ENCODE measurements at regions not wholly inside any gene's neighbourhood (a gene's known extent, or its start where the extent isn't known, plus 50 kb on each side); places are given as distances from the start of the nearest gene placed in this dataset.

- no peak overlapping the region for H3K4me3 ChIP-seq (ENCODE audit: low read depth, low read length)
- no peak for TF ChIP-seq CTCF (IDR thresholded peaks at IDR 0.05; ENCODE audit: insufficient read depth, low read depth, low read length)
- DNase-seq (ENCODE audit: low read depth), result no peak
Measured at GRCh38 chr2:198236338-198236737, 431.9 kb downstream of the PLCL1 start.

- DNase-seq (ENCODE audit: low read depth), result no peak
- TF ChIP-seq CTCF (IDR thresholded peaks at IDR 0.05; ENCODE audit: insufficient read depth, low read depth, low read length), result no peak
- H3K4me3 ChIP-seq (ENCODE audit: low read depth, low read length), result no peak overlapping the region
Measured at GRCh38 chr2:198232281-198232680, 427.9 kb downstream of the PLCL1 start.

GRCh38 chr2:198231562-198231961 is 427.2 kb downstream of the PLCL1 start:
- no peak for TF ChIP-seq CTCF (IDR thresholded peaks at IDR 0.05; ENCODE audit: insufficient read depth, low read depth, low read length)
- no peak for DNase-seq (ENCODE audit: low read depth)
- no peak overlapping the region for H3K4me3 ChIP-seq (ENCODE audit: low read depth, low read length)

DNA sequence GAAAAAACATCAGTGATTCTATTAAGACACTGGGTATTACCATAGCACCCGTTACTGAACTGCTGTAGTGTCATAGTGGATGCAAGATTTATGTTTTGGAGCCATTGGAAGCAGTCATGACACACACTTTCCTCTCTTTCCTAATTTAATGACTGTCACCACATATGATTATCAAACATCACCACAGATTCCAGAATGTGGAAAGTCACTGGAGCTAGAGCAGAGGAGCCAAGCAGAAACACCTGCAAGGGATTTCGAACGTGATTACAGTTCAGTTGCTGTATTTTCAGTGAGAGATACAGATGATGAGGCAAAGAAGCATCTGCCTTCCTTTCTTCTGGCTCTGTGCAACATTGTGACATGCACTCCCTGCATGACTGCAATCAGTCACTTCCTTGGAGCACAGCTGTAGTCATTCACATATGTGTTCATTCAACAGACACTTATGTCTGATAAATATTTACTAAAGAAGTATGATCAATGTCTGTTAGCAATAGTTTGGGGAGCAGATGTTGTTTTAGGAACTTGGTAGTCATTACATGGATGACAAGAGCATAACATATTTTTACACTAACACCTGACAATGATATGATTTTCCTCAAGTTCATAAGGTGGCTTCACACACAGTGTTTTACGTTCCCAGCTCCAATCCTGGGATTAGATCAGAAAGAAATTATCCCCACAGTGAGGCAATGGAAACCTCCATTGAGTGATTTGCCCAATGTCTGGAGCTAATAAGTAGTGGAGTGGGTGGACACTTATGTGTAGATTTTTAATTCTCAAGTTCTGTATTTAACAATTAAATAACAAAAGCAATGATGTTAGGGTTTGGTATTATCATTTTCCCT is 416.6 kb downstream of the PLCL1 start:
- DNase-seq (ENCODE audit: low read depth), result no peak
- TF ChIP-seq CTCF (IDR thresholded peaks at IDR 0.05; ENCODE audit: insufficient read depth, low read depth, low read length), result no peak

DNA sequence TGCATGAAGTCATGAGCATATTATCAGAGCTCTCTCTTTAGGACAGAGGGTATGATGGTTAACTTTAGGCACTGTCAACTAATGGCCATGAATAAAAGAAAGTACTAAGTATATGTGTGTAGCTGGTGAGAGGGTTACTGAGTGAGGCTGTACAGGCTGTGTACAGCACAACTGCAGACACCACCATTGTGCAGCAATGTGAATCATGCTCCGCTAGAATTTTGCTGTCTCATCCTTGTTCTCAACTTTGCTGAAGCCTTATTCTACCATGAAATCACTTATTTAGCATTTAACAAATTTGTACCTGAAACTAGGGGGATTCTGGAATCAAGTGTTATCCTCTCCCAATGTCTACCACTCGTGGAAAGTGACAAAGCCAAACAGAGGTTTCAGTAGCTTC is 414.9 kb downstream of the PLCL1 start:
- no peak for TF ChIP-seq CTCF (IDR thresholded peaks at IDR 0.05; ENCODE audit: insufficient read depth, low read depth, low read length)
- H3K4me3 ChIP-seq (ENCODE audit: low read depth, low read length), result no peak overlapping the region
- DNase-seq (ENCODE audit: low read depth), result no peak

More for the DNA sequence above, 416.6 kb downstream of the PLCL1 start:
- H3K4me3 ChIP-seq (ENCODE audit: low read depth, low read length), result no peak overlapping the region

GRCh38 chr2:198214114-198214596 is 409.8 kb downstream of the PLCL1 start:
- no peak overlapping the region for H3K4me3 ChIP-seq (ENCODE audit: low read depth, low read length)
- TF ChIP-seq CTCF (IDR thresholded peaks at IDR 0.05; ENCODE audit: insufficient read depth, low read depth, low read length), result no peak
- DNase-seq (ENCODE audit: low read depth), result peak; percentile 20
